C4-2B (cell line): ENCODE measurements at regions not wholly inside any gene's neighbourhood (a gene's known extent, or its start where the extent isn't known, plus 50 kb on each side); places are given as distances from the start of the nearest gene placed in this dataset.
A peak's percentile ranks its signal among the peaks of the same experiment; 100 is the strongest.
"Not testable (repeated sequence)": the region's sequence is repeated elsewhere in the genome, so short reads cannot be mapped to it uniquely, and the experiment has no call there.

Source experiments
- H3K27ac ChIP-seq: fragments of 450-650 bp; 2 replicates; pipeline ENCODE4 v1.5.1; 2017
- ZFX ChIP-seq: fragments of 450-650 bp; IDR thresholded peaks from 2 replicates; pipeline ENCODE4 v1.6.1; 2017
- TF ChIP-seq, protein P1 (sequence below): fragments of 450-650 bp; conservative IDR thresholded peaks from 2 replicates; pipeline ENCODE4 v1.5.1; 2017; ENCODE audit warnings: mild to moderate bottlenecking

- TF ChIP-seq, protein P1, sequence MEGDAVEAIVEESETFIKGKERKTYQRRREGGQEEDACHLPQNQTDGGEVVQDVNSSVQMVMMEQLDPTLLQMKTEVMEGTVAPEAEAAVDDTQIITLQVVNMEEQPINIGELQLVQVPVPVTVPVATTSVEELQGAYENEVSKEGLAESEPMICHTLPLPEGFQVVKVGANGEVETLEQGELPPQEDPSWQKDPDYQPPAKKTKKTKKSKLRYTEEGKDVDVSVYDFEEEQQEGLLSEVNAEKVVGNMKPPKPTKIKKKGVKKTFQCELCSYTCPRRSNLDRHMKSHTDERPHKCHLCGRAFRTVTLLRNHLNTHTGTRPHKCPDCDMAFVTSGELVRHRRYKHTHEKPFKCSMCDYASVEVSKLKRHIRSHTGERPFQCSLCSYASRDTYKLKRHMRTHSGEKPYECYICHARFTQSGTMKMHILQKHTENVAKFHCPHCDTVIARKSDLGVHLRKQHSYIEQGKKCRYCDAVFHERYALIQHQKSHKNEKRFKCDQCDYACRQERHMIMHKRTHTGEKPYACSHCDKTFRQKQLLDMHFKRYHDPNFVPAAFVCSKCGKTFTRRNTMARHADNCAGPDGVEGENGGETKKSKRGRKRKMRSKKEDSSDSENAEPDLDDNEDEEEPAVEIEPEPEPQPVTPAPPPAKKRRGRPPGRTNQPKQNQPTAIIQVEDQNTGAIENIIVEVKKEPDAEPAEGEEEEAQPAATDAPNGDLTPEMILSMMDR = no peak
- TF ChIP-seq ZFX = no peak
- H3K27ac ChIP-seq = no peak overlapping the region
These were observed 297.2 kb upstream of the AADAT start for GRCh38 chr4:170386971-170387370.

DNA sequence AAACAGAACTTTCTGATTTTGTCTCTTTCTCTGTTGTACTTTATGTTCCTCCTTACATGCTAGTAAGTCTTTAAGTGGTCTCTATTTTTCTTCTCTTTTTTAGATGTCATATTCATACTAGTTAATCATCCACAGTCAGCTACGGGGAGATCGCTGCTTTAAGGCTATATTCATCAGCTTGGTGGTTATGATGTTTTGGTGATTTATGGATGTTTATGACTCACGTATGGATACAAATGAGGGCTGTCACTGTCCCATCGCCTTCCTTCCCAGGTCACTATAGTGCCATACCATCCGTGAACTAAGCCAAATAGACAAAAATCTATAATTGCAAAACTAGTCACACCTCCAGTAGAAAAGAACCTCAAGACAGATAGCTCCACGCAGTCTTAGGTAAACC is 296.8 kb upstream of the AADAT start:
- TF ChIP-seq, protein P1 = no peak
- TF ChIP-seq ZFX = no peak
- H3K27ac ChIP-seq = no peak overlapping the region

DNA sequence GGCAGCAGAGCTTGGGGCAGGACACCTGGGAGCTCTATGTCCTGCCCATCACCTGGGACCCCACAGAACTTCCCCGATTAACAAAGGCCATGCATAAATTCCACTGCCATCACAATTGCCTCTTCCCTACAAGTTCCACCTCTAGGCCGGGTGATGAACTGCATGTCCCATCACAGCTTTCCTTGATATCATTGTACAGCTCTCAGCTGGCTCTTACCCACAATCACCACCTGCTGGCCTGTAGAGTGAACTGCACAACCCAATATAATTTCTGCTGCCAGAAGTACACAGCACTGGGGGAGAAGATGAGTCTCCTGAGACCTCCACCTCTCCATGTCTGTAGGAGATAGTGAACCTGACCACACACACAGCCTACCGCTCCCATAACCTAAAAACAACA is 285.0 kb upstream of the AADAT start:
- H3K27ac ChIP-seq = peak overlapping the region; percentile 2; the same call in 1 of the 2 replicates
- TF ChIP-seq, protein P1 = peak; percentile 75
- no peak for TF ChIP-seq ZFX

GRCh38 chr4:170348945-170349344 is 259.2 kb upstream of the AADAT start:
- TF ChIP-seq, protein P1 = no peak
- TF ChIP-seq ZFX = no peak
- H3K27ac ChIP-seq = no peak overlapping the region

- not testable (repeated sequence) for H3K27ac ChIP-seq
These were observed 257.4 kb upstream of the AADAT start for GRCh38 chr4:170347191-170347590.

GRCh38 chr4:170339522-170339921 is 249.8 kb upstream of the AADAT start:
- H3K27ac ChIP-seq = no peak overlapping the region
- TF ChIP-seq ZFX = no peak
- TF ChIP-seq, protein P1 = no peak

DNA sequence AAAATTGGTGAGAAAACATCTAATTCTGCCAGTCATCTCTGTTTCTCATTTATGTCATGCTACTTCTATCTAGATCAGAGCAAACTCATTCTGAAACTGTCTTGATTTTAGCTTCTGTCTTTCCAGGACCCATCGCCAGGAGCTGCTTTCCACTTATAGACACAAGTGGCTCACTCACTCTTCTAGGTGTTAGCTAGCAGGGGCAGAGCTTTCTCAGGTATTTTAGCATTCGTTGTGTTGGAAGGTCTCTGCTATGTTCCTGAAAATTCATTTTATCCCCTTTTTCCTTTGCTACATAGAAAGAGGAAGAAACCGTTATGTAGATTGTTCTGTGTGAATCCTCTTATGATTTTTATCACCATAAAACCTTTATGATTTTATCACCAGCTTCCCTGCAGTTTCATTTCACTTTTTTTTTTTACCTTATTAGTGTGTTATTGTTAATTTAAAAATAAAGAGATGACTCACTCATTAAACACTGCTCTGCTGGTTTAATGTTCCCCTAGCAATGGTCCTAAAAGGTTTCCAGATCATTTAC is 246.6 kb upstream of the AADAT start:
- no peak overlapping the region for H3K27ac ChIP-seq
- TF ChIP-seq, protein P1 = no peak
- TF ChIP-seq ZFX = no peak

- TF ChIP-seq ZFX = no peak
- TF ChIP-seq, protein P1 = no peak
- no peak overlapping the region for H3K27ac ChIP-seq
These were observed 235.8 kb upstream of the AADAT start for GRCh38 chr4:170325599-170325998.
